ENCODE measurements at regions not wholly inside any gene's neighbourhood (a gene's known extent, or its start where the extent isn't known, plus 50 kb on each side); places are given as distances from the start of the nearest gene placed in this dataset.

GRCh38 chr2:16262526-16263178, 322.3 kb downstream of the MYCN start:
- Histone ChIP-seq H2BK15ac (ENCODE audit: low read depth, low read length) (no peak overlapping the region), H2BK120ac (ENCODE audit: low read depth, low read length, poor library complexity, severe bottlenecking) (no peak overlapping the region), H3K14ac (ENCODE audit: insufficient read depth, low read length) (no peak overlapping the region), H4K20me1 (ENCODE audit: control insufficient read depth, insufficient read depth, insufficient read length) (no peaks in the 10 kb centered on the region), H2BK20ac (ENCODE audit: low read depth, low read length, poor library complexity, severe bottlenecking) (no peak overlapping the region), H3K9me3 (ENCODE audit: control insufficient read depth, low read depth, low read length) (no peaks in the 10 kb centered on the region), H4K91ac (ENCODE audit: insufficient read length, low read depth, low read length) (no peak overlapping the region), H3K23ac (ENCODE audit: insufficient read length, low read depth, low read length) (no peak overlapping the region), H3K27ac (ENCODE audit: insufficient read length, low read depth, low read length) (no peak overlapping the region), H2BK12ac (ENCODE audit: insufficient read length, low read depth, low read length) (no peak overlapping the region), H3T11ph (ENCODE audit: low read length) (no peak overlapping the region), H3K27me3 (ENCODE audit: insufficient read depth, low read length) (no peaks in the 10 kb centered on the region), H3K4ac (ENCODE audit: low read depth, low read length) (no peak overlapping the region), H2AFZ (ENCODE audit: low read length) (no peak overlapping the region), H3K79me1 (ENCODE audit: insufficient read depth, low read depth, low read length, poor library complexity, severe bottlenecking) (no peaks in the 10 kb centered on the region), H3K9ac (ENCODE audit: extremely low read depth, insufficient read length, low read length) (no peak overlapping the region), H3K18ac (ENCODE audit: insufficient read length, low read depth, low read length) (no peak overlapping the region), H3K56ac (ENCODE audit: insufficient read length, low read depth, low read length) (no peak overlapping the region), H3K23me2 (ENCODE audit: insufficient read length, low read depth, low read length, poor library complexity, severe bottlenecking) (no peaks in the 10 kb centered on the region), H3K79me2 (ENCODE audit: insufficient read depth, low read length) (no peaks in the 10 kb centered on the region), H2BK5ac (ENCODE audit: insufficient read length, low read length) (no peak overlapping the region), H2AK5ac (ENCODE audit: insufficient read length, low read length) (no peak overlapping the region), H3K4me2 (ENCODE audit: insufficient read depth, insufficient read length, low read length) (no peak overlapping the region), H4K8ac (replicated peaks; ENCODE audit: insufficient read length, low read depth, low read length) (no peak overlapping the region), H4K5ac (ENCODE audit: insufficient read length, low read depth, low read length) (no peak overlapping the region), H3K4me1 (ENCODE audit: insufficient read depth, low read length) (no peaks in the 10 kb centered on the region)
- no peak for TF ChIP-seq CTCF (conservative IDR thresholded peaks at IDR 0.05)
- H3K4me3 Mint-ChIP-seq, result no peak overlapping the region
- H3K27ac Mint-ChIP-seq, result no peak overlapping the region; a peak in 1 of 7 replicates
- no peaks in the 10 kb centered on the region for H3K36me3 Mint-ChIP-seq (ENCODE audit: insufficient read depth in 1 of 3, low read depth in 3 of 3)
- no peaks in the 10 kb centered on the region for H3K27me3 Mint-ChIP-seq (ENCODE audit: low read depth)
- H3K4me1 Mint-ChIP-seq, result peaks cover 9 to 13% of the 10 kb centered on the region in 2 experiments
- no CpG with 5 or more reads among the region's 11 CpGs for WGBS (ENCODE audit: extremely low coverage, insufficient read length, low lambda C conversion rate)
- H3K9me3 Mint-ChIP-seq, result no peaks in the 10 kb centered on the region
- DNase-seq, result no peak

Measured in H9 (cell line).